DND-41 (cell line): ENCODE measurements at regions not wholly inside any gene's neighbourhood (a gene's known extent, or its start where the extent isn't known, plus 50 kb on each side); places are given as distances from the start of the nearest gene placed in this dataset.

Experiments used
- ATAC-seq: fragments of 200-7000 bp; cut with Tn5 transposase; 3 replicates; pipeline ENCODE4 v1.9.1; 2021; ENCODE audit warnings: low read depth; ENCODE audit not compliant: insufficient read depth
- DNase-seq: peaks from one replicate; pipeline ENCODE4 v3.0.0-alpha.2; 2020
- H2AFZ ChIP-seq: 2 replicates; pipeline ENCODE4 v1.6.0; 2012; ENCODE audit warnings: low read depth, low read length
- H3K27ac ChIP-seq: 2 replicates; pipeline ENCODE4 v1.5.1; 2012; ENCODE audit warnings: low read length, inconsistent platforms
- H3K27me3 ChIP-seq: fragments of 200-600 bp; sonication (generic); 2 replicates; pipeline ENCODE4 v1.6.0; 2012; ENCODE audit warnings: low read length, mild to moderate bottlenecking, inconsistent platforms; ENCODE audit not compliant: insufficient read depth, poor library complexity
- H3K36me3 ChIP-seq: 2 replicates; pipeline ENCODE4 v1.5.1; 2012; ENCODE audit warnings: low read length, inconsistent platforms; ENCODE audit not compliant: insufficient read depth
- H3K4me1 ChIP-seq: 2 replicates; pipeline ENCODE4 v1.5.1; 2012; ENCODE audit warnings: mild to moderate bottlenecking, low read length; ENCODE audit not compliant: insufficient read depth
- H3K4me2 ChIP-seq: 2 replicates; pipeline ENCODE4 v1.6.0; 2012; ENCODE audit warnings: mild to moderate bottlenecking, moderate library complexity, low read length, inconsistent platforms; ENCODE audit not compliant: insufficient read depth
- H3K4me3 ChIP-seq, 2 experiments: fragments of 200-600 bp in 1 of 2; shearing (Covaris generic) in 1 of 2; 2 replicates each; pipeline ENCODE4 v1.5.1; 2012 to 2016; ENCODE audit warnings: inconsistent platforms in 2 of 2, low read length in 2 of 2, mild to moderate bottlenecking in 2 of 2, low read depth in 1 of 2, moderate library complexity in 1 of 2
- H3K79me2 ChIP-seq: 2 replicates; pipeline ENCODE4 v1.6.0; 2012; ENCODE audit warnings: low read length, inconsistent platforms; ENCODE audit not compliant: insufficient read depth
- H3K9ac ChIP-seq: 2 replicates; pipeline ENCODE4 v1.6.0; 2012; ENCODE audit warnings: low read depth, mild to moderate bottlenecking, inconsistent platforms, low read length, moderate library complexity
- H3K9me3 ChIP-seq: 2 replicates; pipeline ENCODE4 v1.5.1; 2012; ENCODE audit warnings: low read length, moderate library complexity, mild to moderate bottlenecking, inconsistent platforms; ENCODE audit not compliant: insufficient read depth, severe bottlenecking
- H4K20me1 ChIP-seq: 2 replicates; pipeline ENCODE4 v1.6.0; 2012; ENCODE audit warnings: low read length; ENCODE audit not compliant: insufficient read depth
- EZH2 ChIP-seq: IDR thresholded peaks from 3 replicates; pipeline ENCODE4 v1.6.1; 2012; ENCODE audit warnings: borderline replicate concordance, low read depth, mild to moderate bottlenecking, moderate library complexity, low read length, inconsistent platforms; ENCODE audit not compliant: severe bottlenecking
- TF ChIP-seq, protein P1 (sequence below): IDR thresholded peaks from 2 replicates; pipeline ENCODE4 v1.5.1; 2012; ENCODE audit warnings: borderline replicate concordance, low read length, moderate library complexity, mild to moderate bottlenecking; ENCODE audit not compliant: poor library complexity, severe bottlenecking; ENCODE audit errors: extremely low read depth

GRCh38 chr2:193806088-193806774 is 1611.5 kb upstream of the TMEFF2 start:
- no peak for ATAC-seq

DNA sequence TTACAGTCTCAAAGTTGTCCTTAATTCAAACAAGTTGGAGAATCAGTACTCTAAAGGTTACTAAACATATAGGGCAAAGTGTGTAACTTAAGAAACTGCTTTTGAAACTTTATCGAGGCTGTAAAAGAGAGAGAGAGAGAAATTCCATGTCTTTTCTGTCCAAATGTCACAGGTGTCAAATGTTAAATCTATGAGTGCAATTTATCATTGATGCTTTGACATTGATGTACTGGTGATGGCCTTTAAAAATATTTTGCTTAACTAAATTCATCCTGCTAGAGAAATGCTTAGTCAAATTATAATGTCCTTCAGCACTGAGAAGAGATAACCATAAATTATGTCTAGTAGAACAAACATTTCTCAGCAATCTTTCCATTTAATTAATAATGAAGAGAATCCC is 1602.1 kb upstream of the TMEFF2 start:
- Histone ChIP-seq H3K27me3 (no peaks in the 10 kb centered on the region), H3K79me2 (no peaks in the 10 kb centered on the region)

More at GRCh38 chr2:193806088-193806774, 1611.5 kb upstream of the TMEFF2 start:
- no peak for DNase-seq
- no peaks in the 10 kb centered on the region for H4K20me1 ChIP-seq
- no peak overlapping the region for H3K27ac ChIP-seq
- H3K9me3 ChIP-seq, result no peaks in the 10 kb centered on the region
- no peaks in the 10 kb centered on the region for H3K27me3 ChIP-seq
- TF ChIP-seq, protein P1, sequence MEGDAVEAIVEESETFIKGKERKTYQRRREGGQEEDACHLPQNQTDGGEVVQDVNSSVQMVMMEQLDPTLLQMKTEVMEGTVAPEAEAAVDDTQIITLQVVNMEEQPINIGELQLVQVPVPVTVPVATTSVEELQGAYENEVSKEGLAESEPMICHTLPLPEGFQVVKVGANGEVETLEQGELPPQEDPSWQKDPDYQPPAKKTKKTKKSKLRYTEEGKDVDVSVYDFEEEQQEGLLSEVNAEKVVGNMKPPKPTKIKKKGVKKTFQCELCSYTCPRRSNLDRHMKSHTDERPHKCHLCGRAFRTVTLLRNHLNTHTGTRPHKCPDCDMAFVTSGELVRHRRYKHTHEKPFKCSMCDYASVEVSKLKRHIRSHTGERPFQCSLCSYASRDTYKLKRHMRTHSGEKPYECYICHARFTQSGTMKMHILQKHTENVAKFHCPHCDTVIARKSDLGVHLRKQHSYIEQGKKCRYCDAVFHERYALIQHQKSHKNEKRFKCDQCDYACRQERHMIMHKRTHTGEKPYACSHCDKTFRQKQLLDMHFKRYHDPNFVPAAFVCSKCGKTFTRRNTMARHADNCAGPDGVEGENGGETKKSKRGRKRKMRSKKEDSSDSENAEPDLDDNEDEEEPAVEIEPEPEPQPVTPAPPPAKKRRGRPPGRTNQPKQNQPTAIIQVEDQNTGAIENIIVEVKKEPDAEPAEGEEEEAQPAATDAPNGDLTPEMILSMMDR, result no peak
- TF ChIP-seq EZH2, result no peak
- no peaks in the 10 kb centered on the region for H3K36me3 ChIP-seq
- no peaks in the 10 kb centered on the region for H3K4me1 ChIP-seq
- no peak overlapping the region for H3K4me3 ChIP-seq
- no peak overlapping the region for H3K9ac ChIP-seq
- H3K4me2 ChIP-seq, result no peak overlapping the region
- H3K79me2 ChIP-seq, result no peaks in the 10 kb centered on the region
- H2AFZ ChIP-seq, result no peak overlapping the region

GRCh38 chr2:193793914-193794313 is 1599.2 kb upstream of the TMEFF2 start:
- Histone ChIP-seq H3K4me3 (no peak overlapping the region), H3K9me3 (no peaks in the 10 kb centered on the region), H3K27me3 (no peaks in the 10 kb centered on the region), H3K27ac (no peak overlapping the region), H3K4me1 (no peaks in the 10 kb centered on the region), H3K9ac (no peak overlapping the region), H3K4me2 (no peak overlapping the region), H4K20me1 (no peaks in the 10 kb centered on the region), H3K79me2 (no peaks in the 10 kb centered on the region), H2AFZ (no peak overlapping the region), H3K36me3 (no peaks in the 10 kb centered on the region)
- ATAC-seq (no peak), DNase-seq (no peak)
- TF ChIP-seq, protein P1, result no peak
- TF ChIP-seq EZH2, result no peak

More for the DNA sequence above, 1602.1 kb upstream of the TMEFF2 start:
- DNase-seq (no peak), ATAC-seq (no peak)
- Histone ChIP-seq H3K9me3 (no peaks in the 10 kb centered on the region), H3K27ac (no peak overlapping the region), H3K9ac (no peak overlapping the region), H2AFZ (no peak overlapping the region), H3K36me3 (no peaks in the 10 kb centered on the region), H4K20me1 (no peaks in the 10 kb centered on the region), H3K4me2 (no peak overlapping the region), H3K4me1 (no peaks in the 10 kb centered on the region), H3K4me3 (no peak overlapping the region)
- TF ChIP-seq EZH2, result no peak
- TF ChIP-seq, protein P1, result no peak

- DNase-seq (no peak), ATAC-seq (no peak)
- Histone ChIP-seq H3K9me3 (no peaks in the 10 kb centered on the region), H3K79me2 (no peaks in the 10 kb centered on the region), H2AFZ (no peak overlapping the region), H3K27ac (no peak overlapping the region), H3K27me3 (no peaks in the 10 kb centered on the region), H3K4me2 (no peak overlapping the region), H3K36me3 (no peaks in the 10 kb centered on the region), H4K20me1 (no peaks in the 10 kb centered on the region), H3K9ac (no peak overlapping the region), H3K4me3 (no peak overlapping the region), H3K4me1 (no peaks in the 10 kb centered on the region)
- TF ChIP-seq EZH2, result no peak
- TF ChIP-seq, protein P1, result no peak
Measured at GRCh38 chr2:193783681-193784080, 1588.9 kb upstream of the TMEFF2 start.
